ENCODE measurements at regions not wholly inside any gene's neighbourhood (a gene's known extent, or its start where the extent isn't known, plus 50 kb on each side); places are given as distances from the start of the nearest gene placed in this dataset.

GRCh38 chr9:21556581-21557427, 74.7 kb upstream of the IFNE start:
- Mint-ChIP-seq H3K36me3 (no peaks in the 10 kb centered on the region), H3K4me3 (no peak overlapping the region), H3K27me3 (peaks cover 17% of the 10 kb centered on the region), H3K4me1 (peaks cover 6% of the 10 kb centered on the region), H3K9me3 (no peaks in the 10 kb centered on the region), H3K27ac (no peak overlapping the region)
- DNase-seq (ENCODE audit: low spot score in 2 of 2) = no peak
- ATAC-seq (ENCODE audit: low read depth) = no peak

- DNase-seq (ENCODE audit: low spot score in 2 of 2) (no peak), ATAC-seq (ENCODE audit: low read depth) (no peak)
- Mint-ChIP-seq H3K4me3 (no peak overlapping the region), H3K27ac (no peak overlapping the region), H3K9me3 (no peaks in the 10 kb centered on the region), H3K27me3 (peaks cover 15% of the 10 kb centered on the region), H3K4me1 (peaks cover 6% of the 10 kb centered on the region), H3K36me3 (no peaks in the 10 kb centered on the region)
Measured at GRCh38 chr9:21557428-21557768, 75.3 kb upstream of the IFNE start.

GRCh38 chr9:21558079-21558478, 76.0 kb upstream of the IFNE start:
- H3K27ac Mint-ChIP-seq = no peak overlapping the region
- H3K27me3 Mint-ChIP-seq = peaks cover 14% of the 10 kb centered on the region
- H3K4me1 Mint-ChIP-seq = peaks cover 6% of the 10 kb centered on the region
- DNase-seq (ENCODE audit: low spot score in 2 of 2) = no peak
- no peaks in the 10 kb centered on the region for H3K36me3 Mint-ChIP-seq
- no peaks in the 10 kb centered on the region for H3K9me3 Mint-ChIP-seq
- H3K4me3 Mint-ChIP-seq = no peak overlapping the region
- ATAC-seq (ENCODE audit: low read depth) = no peak

- peaks cover 14% of the 10 kb centered on the region for H3K27me3 Mint-ChIP-seq
- DNase-seq (ENCODE audit: low spot score in 2 of 2) (peak in 1 of 2 donors; percentile 5), ATAC-seq (ENCODE audit: low read depth) (peak; percentile 8)
Measured at GRCh38 chr9:21558615-21559401, 76.7 kb upstream of the IFNE start.

GRCh38 chr9:21559402-21560280, 77.5 kb upstream of the IFNE start:
- Mint-ChIP-seq H3K27me3 (peaks cover 14% of the 10 kb centered on the region), H3K27ac (no peak overlapping the region), H3K4me1 (peaks cover 6% of the 10 kb centered on the region), H3K36me3 (no peaks in the 10 kb centered on the region), H3K4me3 (peak overlapping the region; percentile 77), H3K9me3 (no peaks in the 10 kb centered on the region)
- DNase-seq (ENCODE audit: low spot score in 2 of 2) (peak in 1 of 2 donors; percentile 28), ATAC-seq (ENCODE audit: low read depth) (peak; percentile 66)

More at GRCh38 chr9:21558615-21559401, 76.7 kb upstream of the IFNE start:
- H3K4me1 Mint-ChIP-seq = peaks cover 6% of the 10 kb centered on the region
- H3K36me3 Mint-ChIP-seq = no peaks in the 10 kb centered on the region
- no peaks in the 10 kb centered on the region for H3K9me3 Mint-ChIP-seq
- no peak overlapping the region for H3K27ac Mint-ChIP-seq
- peak overlapping the region; percentile 77 for H3K4me3 Mint-ChIP-seq

- Mint-ChIP-seq H3K4me1 (peaks cover 6% of the 10 kb centered on the region), H3K27me3 (peaks cover 14% of the 10 kb centered on the region), H3K4me3 (peak overlapping the region; percentile 76), H3K27ac (no peak overlapping the region), H3K9me3 (no peaks in the 10 kb centered on the region), H3K36me3 (no peaks in the 10 kb centered on the region)
- DNase-seq (ENCODE audit: low spot score in 2 of 2) (no peak), ATAC-seq (ENCODE audit: low read depth) (no peak)
Measured at GRCh38 chr9:21560281-21560745, 78.2 kb upstream of the IFNE start.

GRCh38 chr9:21561502-21561901, 79.4 kb upstream of the IFNE start:
- no peak overlapping the region for H3K27ac Mint-ChIP-seq
- H3K4me3 Mint-ChIP-seq = no peak overlapping the region
- peaks cover 16% of the 10 kb centered on the region for H3K27me3 Mint-ChIP-seq
- no peaks in the 10 kb centered on the region for H3K36me3 Mint-ChIP-seq
- DNase-seq (ENCODE audit: low spot score in 2 of 2) (no peak), ATAC-seq (ENCODE audit: low read depth) (no peak)
- no peaks in the 10 kb centered on the region for H3K9me3 Mint-ChIP-seq
- peaks cover 6% of the 10 kb centered on the region for H3K4me1 Mint-ChIP-seq

- Mint-ChIP-seq H3K4me1 (no peaks in the 10 kb centered on the region), H3K27me3 (peaks cover 14% of the 10 kb centered on the region), H3K36me3 (no peaks in the 10 kb centered on the region), H3K9me3 (no peaks in the 10 kb centered on the region), H3K4me3 (no peak overlapping the region), H3K27ac (no peak overlapping the region)
- ATAC-seq (ENCODE audit: low read depth) = no peak
- no peak for DNase-seq (ENCODE audit: low spot score in 2 of 2)
Measured at GRCh38 chr9:21564175-21564574, 82.1 kb upstream of the IFNE start.

- Mint-ChIP-seq H3K27me3 (peaks cover 11% of the 10 kb centered on the region), H3K36me3 (no peaks in the 10 kb centered on the region), H3K4me3 (no peak overlapping the region), H3K9me3 (no peaks in the 10 kb centered on the region), H3K27ac (no peak overlapping the region), H3K4me1 (no peaks in the 10 kb centered on the region)
- no peak for DNase-seq (ENCODE audit: low spot score in 2 of 2)
- no peak for ATAC-seq (ENCODE audit: low read depth)
Measured at GRCh38 chr9:21565155-21565554, 83.0 kb upstream of the IFNE start.

GRCh38 chr9:21567926-21568325, 85.8 kb upstream of the IFNE start:
- no peak overlapping the region for H3K4me3 Mint-ChIP-seq
- DNase-seq (ENCODE audit: low spot score in 2 of 2) (no peak), ATAC-seq (ENCODE audit: low read depth) (no peak)
- no peaks in the 10 kb centered on the region for H3K4me1 Mint-ChIP-seq
- H3K9me3 Mint-ChIP-seq = no peaks in the 10 kb centered on the region
- no peaks in the 10 kb centered on the region for H3K36me3 Mint-ChIP-seq
- H3K27me3 Mint-ChIP-seq = peaks cover 7% of the 10 kb centered on the region
- no peak overlapping the region for H3K27ac Mint-ChIP-seq

GRCh38 chr9:21568484-21568883, 86.4 kb upstream of the IFNE start:
- no peaks in the 10 kb centered on the region for H3K4me1 Mint-ChIP-seq
- H3K4me3 Mint-ChIP-seq = no peak overlapping the region
- DNase-seq (ENCODE audit: low spot score in 2 of 2) = no peak
- no peaks in the 10 kb centered on the region for H3K36me3 Mint-ChIP-seq
- H3K9me3 Mint-ChIP-seq = no peaks in the 10 kb centered on the region
- H3K27me3 Mint-ChIP-seq = peaks cover 9% of the 10 kb centered on the region
- H3K27ac Mint-ChIP-seq = no peak overlapping the region
- no peak for ATAC-seq (ENCODE audit: low read depth)

GRCh38 chr9:21569721-21570120, 87.6 kb upstream of the IFNE start:
- Mint-ChIP-seq H3K4me1 (no peaks in the 10 kb centered on the region), H3K27me3 (peaks cover 12% of the 10 kb centered on the region), H3K4me3 (no peak overlapping the region), H3K36me3 (no peaks in the 10 kb centered on the region), H3K9me3 (no peaks in the 10 kb centered on the region), H3K27ac (no peak overlapping the region)
- ATAC-seq (ENCODE audit: low read depth) (no peak), DNase-seq (ENCODE audit: low spot score in 2 of 2) (no peak)

GRCh38 chr9:21570643-21571275, 88.6 kb upstream of the IFNE start:
- no peak for DNase-seq (ENCODE audit: low spot score in 2 of 2)
- ATAC-seq (ENCODE audit: low read depth) = no peak

More at GRCh38 chr9:21570643-21571275, 88.6 kb upstream of the IFNE start:
- Mint-ChIP-seq H3K27ac (no peak overlapping the region), H3K4me3 (no peak overlapping the region), H3K36me3 (no peaks in the 10 kb centered on the region), H3K9me3 (no peaks in the 10 kb centered on the region), H3K27me3 (peaks cover 9% of the 10 kb centered on the region), H3K4me1 (no peaks in the 10 kb centered on the region)

Measured in memory B cell (primary cell).